NCI-H526 (cell line): ENCODE measurements at regions not wholly inside any gene's neighbourhood (a gene's known extent, or its start where the extent isn't known, plus 50 kb on each side); places are given as distances from the start of the nearest gene placed in this dataset.
"Not testable (repeated sequence)": the region's sequence is repeated elsewhere in the genome, so short reads cannot be mapped to it uniquely, and the experiment has no call there.

Source experiments
- DNase-seq, 2 experiments: peaks; one replicate each; lab custom pipeline; 2025; lab: John Stamatoyannopoulos, UW

DNA sequence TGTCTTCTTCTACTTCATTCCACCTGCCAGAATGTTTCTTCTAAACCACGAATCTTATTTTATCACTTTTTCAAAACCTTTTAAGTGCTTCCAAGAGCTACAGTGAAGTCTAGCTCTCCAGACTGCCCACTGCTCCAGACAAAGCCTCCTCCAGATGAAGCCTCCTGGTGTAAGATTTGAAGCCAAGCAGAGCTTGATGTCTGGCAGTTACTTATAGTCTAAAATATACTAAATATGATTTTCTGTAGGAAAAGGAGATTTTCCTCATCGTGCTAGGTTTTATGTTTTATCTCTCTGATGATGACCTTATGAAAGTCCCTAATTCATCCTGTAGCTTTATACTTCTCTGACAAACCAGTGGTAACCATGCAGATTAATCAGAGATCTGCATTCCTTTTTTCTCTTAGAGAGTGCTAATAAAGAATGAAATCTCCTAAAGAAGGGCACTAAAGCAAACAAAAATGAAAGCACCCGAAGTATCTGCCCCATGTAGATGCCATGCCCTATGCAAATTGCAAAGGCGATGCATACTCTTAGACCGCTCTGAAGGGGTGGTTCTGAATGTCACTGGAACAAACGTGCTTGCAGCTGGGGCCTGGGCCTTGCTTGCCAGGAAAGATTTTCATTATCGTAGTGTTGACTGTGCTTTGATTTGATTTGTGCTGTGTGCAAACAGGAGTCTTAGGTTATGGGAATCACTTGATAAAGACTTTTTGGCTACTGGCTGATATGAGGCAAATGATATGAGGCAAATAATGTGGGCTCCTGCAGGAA is 314.2 kb downstream of the PID1 start:
- DNase-seq, result peak in 1 of 2 experiments; percentile 22

GRCh38 chr2:228949831-228950230 is 321.3 kb downstream of the PID1 start:
- no peak for DNase-seq

- DNase-seq, result no peak
Observed at GRCh38 chr2:228945710-228946109, 325.4 kb downstream of the PID1 start.

GRCh38 chr2:228942856-228943255 is 328.2 kb downstream of the PID1 start:
- no peak for DNase-seq

- DNase-seq, result no peak
Observed at GRCh38 chr2:228938629-228939028, 332.5 kb downstream of the PID1 start.

DNA sequence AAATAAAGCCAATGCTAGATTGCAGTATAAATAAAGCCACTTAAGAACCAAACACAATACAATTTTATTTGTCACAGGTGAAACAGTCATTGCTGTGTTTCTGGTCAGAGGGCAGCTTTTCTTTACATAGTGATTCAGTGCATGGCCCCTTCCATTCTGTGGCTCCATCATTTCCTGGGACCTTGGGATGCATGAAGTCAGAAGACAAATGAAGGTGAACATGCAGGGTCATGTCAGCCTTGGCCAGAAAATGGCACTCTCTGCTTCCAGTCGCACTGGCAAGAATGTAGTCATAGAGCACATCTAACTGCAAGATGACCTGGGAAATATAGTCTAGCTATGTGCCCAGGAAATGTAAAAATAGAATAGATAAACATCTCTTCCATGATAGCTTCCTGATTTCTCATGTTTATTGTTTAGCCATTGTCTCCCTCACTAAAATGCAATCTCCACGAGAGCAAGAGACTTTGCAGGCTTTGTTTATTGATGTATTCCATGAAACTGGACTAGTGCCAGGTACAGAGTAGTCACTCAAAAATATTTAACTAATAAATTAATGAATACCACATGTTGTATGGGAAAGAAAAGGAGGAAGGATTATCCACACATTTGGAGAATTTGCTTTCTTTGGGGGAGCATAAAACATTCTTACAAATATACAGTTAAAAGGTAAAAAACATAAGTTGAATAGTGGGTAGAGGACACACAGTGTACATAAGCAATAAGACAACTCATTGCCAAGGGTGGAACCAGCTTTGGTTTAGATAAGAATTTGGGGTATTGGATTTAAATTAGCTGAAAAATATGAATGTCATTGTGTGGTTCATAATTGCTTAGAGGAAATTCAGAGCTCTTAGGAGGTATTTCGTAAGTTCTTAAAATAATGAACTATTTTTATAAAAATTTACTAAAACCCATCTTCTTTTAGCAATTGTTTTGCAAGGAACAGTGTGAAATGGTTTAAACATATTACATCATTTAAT is 343.8 kb downstream of the PID1 start:
- DNase-seq, result no peak

DNA sequence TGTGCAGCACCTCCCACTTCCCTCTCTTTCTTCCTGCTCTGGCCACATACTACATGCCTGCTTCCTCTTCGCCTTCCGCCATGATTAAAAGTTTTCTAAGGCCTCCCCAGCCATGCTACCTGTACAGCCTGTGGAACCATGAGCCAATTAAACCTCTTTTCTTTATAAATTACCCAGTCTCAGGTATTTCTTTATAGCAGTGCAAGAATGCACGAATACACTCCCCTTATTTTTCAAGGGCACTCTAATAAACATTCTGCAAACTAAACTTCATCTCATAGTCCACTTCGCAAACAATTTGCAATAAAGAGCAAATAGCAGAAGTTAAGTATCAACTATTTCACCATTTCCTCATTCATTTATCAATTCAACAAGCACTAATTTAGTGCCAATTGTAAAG is 351.3 kb downstream of the PID1 start:
- DNase-seq, result no peak

DNA sequence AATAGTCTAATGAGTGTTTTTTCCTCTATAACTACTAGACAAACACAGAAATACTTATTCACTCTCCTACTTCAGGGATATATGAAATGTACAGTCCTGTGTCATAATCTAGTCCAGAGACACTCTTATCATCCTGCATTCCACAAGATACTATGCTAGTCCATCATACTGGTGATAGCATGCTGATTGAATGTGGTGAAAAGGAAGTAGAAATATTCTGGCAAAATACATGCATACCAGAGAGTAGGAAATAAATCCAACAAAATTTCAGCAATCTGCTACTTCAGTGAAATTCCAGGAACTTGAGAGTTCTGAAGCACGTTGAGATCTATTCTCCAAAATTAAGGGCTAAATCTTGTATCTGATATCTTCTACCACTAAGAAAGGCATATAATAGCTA is 353.9 kb downstream of the PID1 start:
- DNase-seq, result no peak

GRCh38 chr2:228916416-228917090 is 354.5 kb downstream of the PID1 start:
- no peak for DNase-seq

GRCh38 chr2:228913176-228913575 is 357.9 kb downstream of the PID1 start:
- no peak for DNase-seq

- DNase-seq, result not testable (repeated sequence)
Observed at GRCh38 chr2:228910872-228911271, 360.2 kb downstream of the PID1 start.

- no peak for DNase-seq
Observed at GRCh38 chr2:228902176-228902575, 368.9 kb downstream of the PID1 start.

GRCh38 chr2:228901531-228901930 is 369.6 kb downstream of the PID1 start:
- no peak for DNase-seq

GRCh38 chr2:228878138-228878537 is 392.9 kb downstream of the PID1 start:
- no peak for DNase-seq

GRCh38 chr2:228876276-228876675 is 394.8 kb downstream of the PID1 start:
- no peak for DNase-seq

- DNase-seq, result peak in 1 of 2 experiments; percentile 20
Observed at GRCh38 chr2:228875152-228875900, 395.8 kb downstream of the PID1 start.

GRCh38 chr2:228871012-228871411 is 400.1 kb downstream of the PID1 start:
- no peak for DNase-seq

DNA sequence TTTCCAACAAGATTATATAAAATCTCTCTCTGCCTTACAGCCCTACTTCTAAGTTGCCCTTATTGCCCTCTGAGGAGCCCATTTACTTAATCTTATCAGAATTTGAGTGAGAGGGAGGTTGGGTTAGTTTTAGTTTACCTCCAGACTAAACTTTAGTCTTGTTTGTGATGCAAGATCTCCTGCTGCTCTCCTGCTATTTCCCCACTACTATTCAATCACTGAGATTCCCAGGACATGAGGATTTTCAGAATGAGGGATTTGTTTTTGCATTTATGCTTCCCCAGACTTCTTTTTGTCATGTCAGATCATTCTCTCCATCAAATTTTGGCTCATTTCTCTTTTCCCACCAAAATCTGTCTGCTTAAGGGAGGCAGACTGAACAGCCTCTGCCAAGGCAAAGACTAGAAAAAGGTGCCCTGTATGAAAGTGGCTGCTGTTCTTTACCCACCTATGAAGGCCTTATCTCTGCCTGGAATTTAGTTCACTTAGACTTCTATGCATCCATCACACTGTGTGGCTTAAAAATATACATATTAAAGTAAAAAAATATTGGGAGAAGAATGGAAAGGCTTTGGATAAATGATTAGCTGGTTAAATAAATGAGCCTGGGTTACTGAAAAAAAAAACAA is 401.3 kb downstream of the PID1 start:
- DNase-seq, result no peak

DNA sequence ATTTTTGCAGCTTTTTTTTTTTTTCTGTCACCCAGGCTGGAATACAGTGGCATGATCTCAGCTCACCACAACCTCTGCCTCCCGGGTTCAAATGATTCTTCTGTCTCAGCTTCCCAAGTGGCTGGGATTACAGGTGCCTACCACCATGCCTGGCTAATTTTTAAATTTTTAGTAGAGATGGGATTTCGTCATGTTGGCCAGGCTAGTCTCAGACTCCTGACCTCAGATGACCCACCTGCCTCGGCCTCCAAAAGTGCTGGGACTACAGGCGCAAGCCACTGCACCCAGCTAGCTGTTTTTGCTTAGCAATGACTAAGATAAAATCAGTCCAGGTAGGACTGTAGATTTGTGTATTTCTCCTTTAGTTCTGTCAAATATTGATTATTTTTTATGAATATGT is 403.7 kb downstream of the PID1 start:
- DNase-seq, result no peak

GRCh38 chr2:228866781-228867180 is 404.3 kb downstream of the PID1 start:
- no peak for DNase-seq

- DNase-seq, result no peak
Observed at GRCh38 chr2:228866044-228866443, 405.0 kb downstream of the PID1 start.
